Endothelial cell (in vitro differentiated cells): ENCODE measurements at regions not wholly inside any gene's neighbourhood (a gene's known extent, or its start where the extent isn't known, plus 50 kb on each side); places are given as distances from the start of the nearest gene placed in this dataset.

ENCODE experiments used
- DNase-seq: peaks from one replicate; pipeline ENCODE4 v3.0.0; 2021; ENCODE audit warnings: low spot score
- H3K27ac Mint-ChIP-seq: one replicate; pipeline ENCODE4 v1.8.0; 2021; ENCODE audit warnings: mixed read lengths, inconsistent platforms; ENCODE audit not compliant: unreplicated experiment
- H3K27me3 Mint-ChIP-seq: one replicate; pipeline ENCODE4 v1.8.0; 2021; ENCODE audit warnings: mild to moderate bottlenecking, moderate library complexity, mixed read lengths, inconsistent platforms; ENCODE audit not compliant: unreplicated experiment
- H3K36me3 Mint-ChIP-seq: one replicate; pipeline ENCODE4 v1.8.0; 2021; ENCODE audit warnings: mild to moderate bottlenecking, low read depth, mixed read lengths, inconsistent platforms; ENCODE audit not compliant: unreplicated experiment
- H3K4me1 Mint-ChIP-seq: one replicate; pipeline ENCODE4 v1.8.0; 2021; ENCODE audit warnings: mild to moderate bottlenecking, mixed read lengths, inconsistent platforms; ENCODE audit not compliant: unreplicated experiment
- H3K4me3 Mint-ChIP-seq: one replicate; pipeline ENCODE4 v1.8.0; 2021; ENCODE audit warnings: mild to moderate bottlenecking, mixed read lengths, inconsistent platforms; ENCODE audit not compliant: unreplicated experiment
- H3K9me3 Mint-ChIP-seq: one replicate; pipeline ENCODE4 v1.8.0; 2021; ENCODE audit warnings: mixed read lengths, inconsistent platforms; ENCODE audit not compliant: unreplicated experiment
- TF ChIP-seq, protein P1 (sequence below): fragments of 200-600 bp; sonication (generic); IDR thresholded peaks from one replicate; pipeline ENCODE4 v1.5.0; 2021; ENCODE audit warnings: antibody characterized with exemption; ENCODE audit not compliant: unreplicated experiment

DNA sequence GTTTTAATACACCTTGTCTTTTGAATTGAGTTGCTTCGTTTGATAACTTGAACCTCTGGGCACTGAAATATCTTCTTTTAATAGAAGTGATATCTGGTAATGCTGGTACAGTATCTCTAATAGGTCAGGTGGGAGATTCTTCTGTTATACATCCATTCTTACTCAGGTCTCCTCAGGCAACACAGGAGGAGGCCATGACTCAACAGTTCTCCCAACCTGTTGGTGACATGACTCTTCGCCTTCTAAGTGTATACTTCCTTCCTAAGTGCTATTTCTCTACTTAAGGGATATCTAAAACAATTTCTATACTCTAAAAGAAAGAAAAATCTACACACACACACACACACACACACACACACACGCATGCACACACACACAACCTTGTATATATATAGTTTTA, 509.1 kb downstream of the PCNX1 start:
- H3K27ac Mint-ChIP-seq: no peak overlapping the region
- DNase-seq: no peak
- no peaks in the 10 kb centered on the region for H3K9me3 Mint-ChIP-seq
- TF ChIP-seq, protein P1, sequence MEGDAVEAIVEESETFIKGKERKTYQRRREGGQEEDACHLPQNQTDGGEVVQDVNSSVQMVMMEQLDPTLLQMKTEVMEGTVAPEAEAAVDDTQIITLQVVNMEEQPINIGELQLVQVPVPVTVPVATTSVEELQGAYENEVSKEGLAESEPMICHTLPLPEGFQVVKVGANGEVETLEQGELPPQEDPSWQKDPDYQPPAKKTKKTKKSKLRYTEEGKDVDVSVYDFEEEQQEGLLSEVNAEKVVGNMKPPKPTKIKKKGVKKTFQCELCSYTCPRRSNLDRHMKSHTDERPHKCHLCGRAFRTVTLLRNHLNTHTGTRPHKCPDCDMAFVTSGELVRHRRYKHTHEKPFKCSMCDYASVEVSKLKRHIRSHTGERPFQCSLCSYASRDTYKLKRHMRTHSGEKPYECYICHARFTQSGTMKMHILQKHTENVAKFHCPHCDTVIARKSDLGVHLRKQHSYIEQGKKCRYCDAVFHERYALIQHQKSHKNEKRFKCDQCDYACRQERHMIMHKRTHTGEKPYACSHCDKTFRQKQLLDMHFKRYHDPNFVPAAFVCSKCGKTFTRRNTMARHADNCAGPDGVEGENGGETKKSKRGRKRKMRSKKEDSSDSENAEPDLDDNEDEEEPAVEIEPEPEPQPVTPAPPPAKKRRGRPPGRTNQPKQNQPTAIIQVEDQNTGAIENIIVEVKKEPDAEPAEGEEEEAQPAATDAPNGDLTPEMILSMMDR: no peak
- peaks cover 2% of the 10 kb centered on the region for H3K27me3 Mint-ChIP-seq
- no peak overlapping the region for H3K4me3 Mint-ChIP-seq
- no peaks in the 10 kb centered on the region for H3K4me1 Mint-ChIP-seq
- H3K36me3 Mint-ChIP-seq: peaks cover 7% of the 10 kb centered on the region

GRCh38 chr14:71418532-71419245, 511.4 kb downstream of the PCNX1 start:
- no peak for DNase-seq
- Mint-ChIP-seq H3K4me3 (no peak overlapping the region), H3K4me1 (no peaks in the 10 kb centered on the region), H3K27me3 (peaks cover 2% of the 10 kb centered on the region), H3K36me3 (peaks cover 3% of the 10 kb centered on the region), H3K9me3 (no peaks in the 10 kb centered on the region), H3K27ac (no peak overlapping the region)
- TF ChIP-seq, protein P1: no peak

GRCh38 chr14:71423481-71423880, 508.7 kb upstream of the RGS6 start:
- Mint-ChIP-seq H3K27me3 (no peaks in the 10 kb centered on the region), H3K4me3 (no peak overlapping the region), H3K36me3 (peaks cover 28% of the 10 kb centered on the region), H3K9me3 (peaks cover 4% of the 10 kb centered on the region), H3K27ac (no peak overlapping the region), H3K4me1 (no peaks in the 10 kb centered on the region)
- no peak for DNase-seq
- TF ChIP-seq, protein P1: no peak

- H3K4me3 Mint-ChIP-seq: no peak overlapping the region
- H3K4me1 Mint-ChIP-seq: no peaks in the 10 kb centered on the region
- H3K27me3 Mint-ChIP-seq: no peaks in the 10 kb centered on the region
- TF ChIP-seq, protein P1: no peak
- DNase-seq: no peak
- peaks cover 4% of the 10 kb centered on the region for H3K9me3 Mint-ChIP-seq
- H3K36me3 Mint-ChIP-seq: peaks cover 28% of the 10 kb centered on the region
- no peak overlapping the region for H3K27ac Mint-ChIP-seq
Observed at GRCh38 chr14:71424941-71425340, 507.3 kb upstream of the RGS6 start.

GRCh38 chr14:71426001-71426400, 506.2 kb upstream of the RGS6 start:
- Mint-ChIP-seq H3K9me3 (peaks cover 4% of the 10 kb centered on the region), H3K27ac (no peak overlapping the region), H3K27me3 (no peaks in the 10 kb centered on the region), H3K36me3 (peaks cover 28% of the 10 kb centered on the region), H3K4me1 (no peaks in the 10 kb centered on the region), H3K4me3 (no peak overlapping the region)
- TF ChIP-seq, protein P1: no peak
- DNase-seq: no peak
